Ishikawa (cell line): ENCODE measurements at regions not wholly inside any gene's neighbourhood (a gene's known extent, or its start where the extent isn't known, plus 50 kb on each side); places are given as distances from the start of the nearest gene placed in this dataset.

ENCODE experiments used
- CEBPB ChIP-seq: IDR thresholded peaks from 2 replicates; pipeline ENCODE4 v1.6.1; 2012
- CREB1 ChIP-seq: IDR thresholded peaks from 2 replicates; pipeline ENCODE4 v1.6.1; 2012; ENCODE audit warnings: low read depth
- EGR1 ChIP-seq: IDR thresholded peaks from 2 replicates; pipeline ENCODE4 v1.6.1; 2012
- EP300 ChIP-seq: IDR thresholded peaks from 2 replicates; pipeline ENCODE4 v1.6.1; 2012; ENCODE audit warnings: borderline replicate concordance
- FOXM1 ChIP-seq: IDR thresholded peaks from 2 replicates; pipeline ENCODE4 v1.6.1; 2012; ENCODE audit warnings: low read depth, borderline replicate concordance
- NFIC ChIP-seq: IDR thresholded peaks from 2 replicates; pipeline ENCODE4 v1.6.1; 2012
- RAD21 ChIP-seq: IDR thresholded peaks from 2 replicates; pipeline ENCODE4 v1.6.1; 2012; ENCODE audit warnings: low read depth
- TAF1 ChIP-seq: IDR thresholded peaks from 2 replicates; pipeline ENCODE4 v1.6.1; 2012; ENCODE audit warnings: low read depth, mild to moderate bottlenecking
- TCF12 ChIP-seq: IDR thresholded peaks from 2 replicates; pipeline ENCODE4 v1.6.1; 2012; ENCODE audit warnings: low read depth
- TEAD4 ChIP-seq: IDR thresholded peaks from 2 replicates; pipeline ENCODE4 v1.6.1; 2012
- YY1 ChIP-seq: IDR thresholded peaks from 2 replicates; pipeline ENCODE4 v1.6.1; 2012; ENCODE audit warnings: low read depth
- ZBTB7A ChIP-seq: IDR thresholded peaks from 2 replicates; pipeline ENCODE4 v1.6.1; 2012; ENCODE audit warnings: low read depth
- TF ChIP-seq, protein P1 (sequence below): IDR thresholded peaks from 2 replicates; pipeline ENCODE4 v1.6.1; 2012
- TF ChIP-seq, protein P2 (sequence below): IDR thresholded peaks from 2 replicates; pipeline ENCODE4 v1.6.1; 2012
- TF ChIP-seq, protein P3 (sequence below): IDR thresholded peaks from 2 replicates; pipeline ENCODE4 v1.6.1; 2012; ENCODE audit warnings: low read depth, mild to moderate bottlenecking

DNA sequence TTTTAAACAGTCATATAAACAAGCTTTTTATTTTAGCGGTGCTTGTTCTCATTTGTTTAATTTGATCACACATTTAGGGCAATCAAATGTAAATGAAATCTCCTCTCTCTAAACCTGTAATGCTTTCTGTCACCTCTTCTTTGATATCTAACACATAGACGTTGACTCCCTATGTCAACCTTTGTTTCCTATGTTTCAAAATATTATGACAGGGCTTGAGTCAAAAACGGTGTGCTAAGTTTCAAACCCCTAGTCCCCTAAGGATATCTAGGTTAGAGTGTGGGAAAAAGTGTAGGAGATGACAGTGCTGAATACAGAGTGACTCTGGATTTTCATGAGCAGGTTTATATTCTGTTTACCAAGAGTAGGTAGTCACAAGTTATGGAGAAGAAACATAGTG, 224.0 kb upstream of the CNKSR2 start:
- TF ChIP-seq CREB1 (no peak), CEBPB (no peak), TAF1 (no peak), FOXM1 (no peak), NFIC (no peak), EGR1 (no peak), YY1 (no peak), ZBTB7A (no peak), TEAD4 (no peak), EP300 (no peak), TCF12 (no peak), RAD21 (no peak)
- TF ChIP-seq, protein P1, sequence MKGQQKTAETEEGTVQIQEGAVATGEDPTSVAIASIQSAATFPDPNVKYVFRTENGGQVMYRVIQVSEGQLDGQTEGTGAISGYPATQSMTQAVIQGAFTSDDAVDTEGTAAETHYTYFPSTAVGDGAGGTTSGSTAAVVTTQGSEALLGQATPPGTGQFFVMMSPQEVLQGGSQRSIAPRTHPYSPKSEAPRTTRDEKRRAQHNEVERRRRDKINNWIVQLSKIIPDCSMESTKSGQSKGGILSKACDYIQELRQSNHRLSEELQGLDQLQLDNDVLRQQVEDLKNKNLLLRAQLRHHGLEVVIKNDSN: no peak
- TF ChIP-seq, protein P2, sequence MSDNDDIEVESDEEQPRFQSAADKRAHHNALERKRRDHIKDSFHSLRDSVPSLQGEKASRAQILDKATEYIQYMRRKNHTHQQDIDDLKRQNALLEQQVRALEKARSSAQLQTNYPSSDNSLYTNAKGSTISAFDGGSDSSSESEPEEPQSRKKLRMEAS: no peak
- TF ChIP-seq, protein P3, sequence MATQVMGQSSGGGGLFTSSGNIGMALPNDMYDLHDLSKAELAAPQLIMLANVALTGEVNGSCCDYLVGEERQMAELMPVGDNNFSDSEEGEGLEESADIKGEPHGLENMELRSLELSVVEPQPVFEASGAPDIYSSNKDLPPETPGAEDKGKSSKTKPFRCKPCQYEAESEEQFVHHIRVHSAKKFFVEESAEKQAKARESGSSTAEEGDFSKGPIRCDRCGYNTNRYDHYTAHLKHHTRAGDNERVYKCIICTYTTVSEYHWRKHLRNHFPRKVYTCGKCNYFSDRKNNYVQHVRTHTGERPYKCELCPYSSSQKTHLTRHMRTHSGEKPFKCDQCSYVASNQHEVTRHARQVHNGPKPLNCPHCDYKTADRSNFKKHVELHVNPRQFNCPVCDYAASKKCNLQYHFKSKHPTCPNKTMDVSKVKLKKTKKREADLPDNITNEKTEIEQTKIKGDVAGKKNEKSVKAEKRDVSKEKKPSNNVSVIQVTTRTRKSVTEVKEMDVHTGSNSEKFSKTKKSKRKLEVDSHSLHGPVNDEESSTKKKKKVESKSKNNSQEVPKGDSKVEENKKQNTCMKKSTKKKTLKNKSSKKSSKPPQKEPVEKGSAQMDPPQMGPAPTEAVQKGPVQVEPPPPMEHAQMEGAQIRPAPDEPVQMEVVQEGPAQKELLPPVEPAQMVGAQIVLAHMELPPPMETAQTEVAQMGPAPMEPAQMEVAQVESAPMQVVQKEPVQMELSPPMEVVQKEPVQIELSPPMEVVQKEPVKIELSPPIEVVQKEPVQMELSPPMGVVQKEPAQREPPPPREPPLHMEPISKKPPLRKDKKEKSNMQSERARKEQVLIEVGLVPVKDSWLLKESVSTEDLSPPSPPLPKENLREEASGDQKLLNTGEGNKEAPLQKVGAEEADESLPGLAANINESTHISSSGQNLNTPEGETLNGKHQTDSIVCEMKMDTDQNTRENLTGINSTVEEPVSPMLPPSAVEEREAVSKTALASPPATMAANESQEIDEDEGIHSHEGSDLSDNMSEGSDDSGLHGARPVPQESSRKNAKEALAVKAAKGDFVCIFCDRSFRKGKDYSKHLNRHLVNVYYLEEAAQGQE: no peak

DNA sequence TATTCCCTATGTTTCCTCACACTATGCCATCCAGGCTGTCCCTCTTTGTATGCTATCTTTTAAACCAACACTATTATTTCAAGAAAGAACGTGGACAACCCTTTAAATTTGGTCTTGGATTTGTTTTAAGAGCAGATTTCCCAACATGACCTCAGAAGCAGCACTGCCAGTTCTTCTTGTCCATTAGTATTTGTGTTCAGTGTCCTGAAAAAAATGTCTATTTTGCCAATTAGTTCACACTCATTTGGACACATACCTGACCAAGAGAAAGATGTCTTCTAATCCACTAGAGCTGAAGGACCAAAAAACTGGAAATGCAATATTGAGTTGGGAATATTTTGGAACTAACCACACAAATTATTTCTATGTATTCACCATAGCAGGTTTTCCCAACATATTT, 223.2 kb upstream of the CNKSR2 start:
- no peak for TF ChIP-seq ZBTB7A
- no peak for TF ChIP-seq TEAD4
- TF ChIP-seq EP300: no peak
- TF ChIP-seq FOXM1: no peak
- no peak for TF ChIP-seq TCF12
- no peak for TF ChIP-seq CEBPB
- TF ChIP-seq, protein P2: no peak
- TF ChIP-seq CREB1: no peak
- no peak for TF ChIP-seq YY1
- TF ChIP-seq, protein P3: no peak

DNA sequence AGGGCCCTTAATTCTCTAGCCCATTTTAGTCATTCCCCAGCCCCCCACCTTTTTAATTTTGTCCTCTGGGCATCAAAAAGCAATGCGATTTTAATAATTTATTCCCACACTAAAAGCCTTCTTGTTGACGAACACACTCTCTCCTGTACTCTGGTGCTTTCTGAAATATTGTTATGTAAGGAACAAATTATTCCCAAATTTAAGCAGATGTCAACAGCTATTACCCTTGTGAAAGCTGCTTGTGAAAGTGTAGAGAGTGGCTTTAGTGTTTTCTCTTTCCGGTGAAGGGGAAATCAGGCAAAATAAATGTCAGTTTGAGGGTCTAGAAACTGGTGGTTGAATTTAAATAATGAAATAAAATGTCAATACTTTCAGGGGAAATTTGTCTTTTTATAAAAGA, 221.2 kb upstream of the CNKSR2 start:
- TF ChIP-seq EGR1 (no peak), YY1 (no peak), FOXM1 (no peak), TAF1 (no peak), CREB1 (no peak), TEAD4 (no peak), CEBPB (no peak), RAD21 (no peak), TCF12 (no peak), ZBTB7A (no peak), NFIC (no peak), EP300 (no peak)
- TF ChIP-seq, protein P3: no peak
- TF ChIP-seq, protein P2: no peak
- TF ChIP-seq, protein P1: no peak

DNA sequence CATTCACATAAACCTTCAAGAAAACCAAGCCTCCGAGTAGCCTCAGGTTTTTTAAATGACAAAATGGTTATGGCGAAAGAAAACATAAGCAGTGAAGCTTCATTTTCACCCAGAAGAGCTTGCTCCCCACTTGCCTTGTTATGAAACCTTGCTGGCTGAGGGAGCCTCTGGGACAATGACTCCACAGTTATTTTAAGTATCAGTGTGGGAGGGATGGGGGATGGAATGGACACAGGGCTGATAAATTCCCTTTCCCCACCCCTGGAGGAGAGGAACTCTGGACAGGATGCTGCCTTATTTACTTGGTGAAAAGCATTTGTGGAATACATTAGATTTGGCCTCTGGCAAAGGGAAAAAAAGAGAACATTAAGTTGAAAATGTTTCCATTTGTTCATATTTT, 220.7 kb upstream of the CNKSR2 start:
- no peak for TF ChIP-seq CREB1
- TF ChIP-seq FOXM1: no peak
- TF ChIP-seq TEAD4: no peak
- no peak for TF ChIP-seq ZBTB7A
- no peak for TF ChIP-seq TCF12
- TF ChIP-seq CEBPB: no peak
- no peak for TF ChIP-seq RAD21
- TF ChIP-seq NFIC: no peak
- TF ChIP-seq, protein P1: no peak
- TF ChIP-seq, protein P3: no peak
- TF ChIP-seq, protein P2: no peak
- no peak for TF ChIP-seq TAF1
- no peak for TF ChIP-seq EGR1
- no peak for TF ChIP-seq EP300
- no peak for TF ChIP-seq YY1
